Endothelial cell of umbilical vein (primary cell): ENCODE measurements at regions not wholly inside any gene's neighbourhood (a gene's known extent, or its start where the extent isn't known, plus 50 kb on each side); places are given as distances from the start of the nearest gene placed in this dataset.

ENCODE experiments used
- BruUV-seq: library from RNA; stranded (reverse); fragments of 400-500 nt; replicated peaks from 2 replicates; lab custom pipeline; 2021; lab: Mats Ljungman, UMichigan
- CTCF ChIA-PET: fragments of 300-600, 350-600 bp; sonication (Branson Sonifier 250); formaldehyde crosslinking; loops from one replicate; lab custom pipeline; 2021; ENCODE audit warnings: antibody characterized with exemption, inconsistent platforms; lab: Charles Lee
- POLR2A ChIA-PET: fragments of 300-600, 350-600 bp; sonication (Branson Sonifier 250); formaldehyde crosslinking; loops from one replicate; lab custom pipeline; 2021; ENCODE audit warnings: antibody characterized with exemption, inconsistent platforms; lab: Charles Lee
- DNase-seq: peaks from one replicate; pipeline ENCODE4 v3.0.0-alpha.2; 2011; ENCODE audit warnings: low read depth, low spot score
- FAIRE-seq: peaks from 2 replicates; lab custom pipeline; 2011; peaks lifted over from hg19 to GRCh38; lab: Jason Lieb, UNC
- H2AFZ ChIP-seq: 2 replicates; pipeline ENCODE4 v1.6.0; 2012; ENCODE audit warnings: low read depth, low read length, control low read depth, inconsistent platforms
- H3K27ac ChIP-seq: 2 replicates; pipeline ENCODE4 v1.5.1; 2011; ENCODE audit warnings: low read depth, mild to moderate bottlenecking, control low read depth, low read length, moderate library complexity; ENCODE audit not compliant: insufficient read depth
- H3K27me3 ChIP-seq, 2 experiments: 2 replicates each; pipeline versions ENCODE4 v1.6.0 to v1.6.1; 2011; ENCODE audit warnings: low read length in 2 of 2, mixed read lengths in 1 of 2; ENCODE audit not compliant: control insufficient read depth in 2 of 2, insufficient read depth in 2 of 2
- H3K36me3 ChIP-seq, 2 experiments: 2 replicates in 1 of 2; 3 replicates in 1 of 2; pipeline ENCODE4 v1.5.1; 2011; ENCODE audit warnings: low read length in 2 of 2, mild to moderate bottlenecking in 1 of 2, moderate library complexity in 1 of 2; ENCODE audit not compliant: control insufficient read depth in 2 of 2, insufficient read depth in 2 of 2; ENCODE audit errors: extremely low read depth in 1 of 2
- H3K4me1 ChIP-seq: 3 replicates; pipeline ENCODE4 v1.5.1; 2011; ENCODE audit warnings: mild to moderate bottlenecking, low read length; ENCODE audit not compliant: control insufficient read depth, insufficient read depth; ENCODE audit errors: extremely low read depth
- H3K4me2 ChIP-seq: 2 replicates; pipeline ENCODE4 v1.6.1; 2011; ENCODE audit warnings: low read length, control low read depth, mixed read lengths; ENCODE audit not compliant: insufficient read depth
- H3K4me3 ChIP-seq, 3 experiments: fragments of 200-600 bp in 1 of 3; sonication (generic), shearing (Covaris generic) in 1 of 3; replicated peaks in 1 of 3; 2 replicates each; pipeline ENCODE4 v1.5.1; 2011 to 2016; ENCODE audit warnings: control low read depth in 3 of 3, low read length in 3 of 3, mild to moderate bottlenecking in 2 of 3, inconsistent platforms in 1 of 3, low read depth in 1 of 3, moderate library complexity in 1 of 3; ENCODE audit not compliant: insufficient read depth in 1 of 3
- H3K79me2 ChIP-seq: 2 replicates; pipeline ENCODE4 v1.6.0; 2012; ENCODE audit warnings: low read length, inconsistent platforms; ENCODE audit not compliant: control insufficient read depth, insufficient read depth
- H3K9ac ChIP-seq: replicated peaks from 2 replicates; pipeline ENCODE3; 2011; ENCODE audit warnings: low read length, control low read depth; ENCODE audit not compliant: insufficient read depth; ENCODE audit errors: extremely low read depth
- H3K9me1 ChIP-seq: replicated peaks from 3 replicates; pipeline ENCODE4 v1.6.0; 2011; ENCODE audit warnings: mild to moderate bottlenecking, low read length; ENCODE audit not compliant: control insufficient read depth, insufficient read depth; ENCODE audit errors: extremely low read depth
- H3K9me3 ChIP-seq: replicated peaks from 2 replicates; pipeline ENCODE4 v1.5.1; 2012; ENCODE audit warnings: low read length, inconsistent platforms; ENCODE audit not compliant: control insufficient read depth, insufficient read depth
- H4K20me1 ChIP-seq: replicated peaks from 2 replicates; pipeline ENCODE3; 2011; ENCODE audit warnings: mild to moderate bottlenecking, low read length; ENCODE audit not compliant: control insufficient read depth, insufficient read depth; ENCODE audit errors: extremely low read depth
- EZH2 ChIP-seq: IDR thresholded peaks from 2 replicates; pipeline ENCODE4 v1.6.1; 2012; ENCODE audit warnings: borderline replicate concordance, low read depth, mild to moderate bottlenecking, moderate library complexity, low read length, inconsistent platforms; ENCODE audit not compliant: severe bottlenecking
- FOS ChIP-seq: IDR thresholded peaks from 2 replicates; pipeline ENCODE4 v1.6.1; 2011; ENCODE audit warnings: mild to moderate bottlenecking, low read length, moderate library complexity, borderline replicate concordance; ENCODE audit not compliant: insufficient read depth
- GATA2 ChIP-seq: IDR thresholded peaks from 2 replicates; pipeline ENCODE4 v1.7.0; 2011; ENCODE audit warnings: low read depth, mild to moderate bottlenecking, moderate library complexity, mixed read lengths, low read length; ENCODE audit not compliant: insufficient read length, insufficient read depth
- MYC ChIP-seq: IDR thresholded peaks from one replicate; pipeline ENCODE4 v1.6.1; 2011; ENCODE audit warnings: mild to moderate bottlenecking, low read depth, low read length
- POLR2A ChIP-seq: IDR thresholded peaks from 2 replicates; pipeline ENCODE4 v1.6.1; 2012; ENCODE audit warnings: low read depth, mild to moderate bottlenecking, control low read depth, low read length
- dilution Hi-C: fragments of 300-500 bp; cut with MboI; formaldehyde crosslinking; loops from one replicate; pipeline ENCODE4 v1.15.0; 2019; ENCODE audit warnings: low sequenced_read_pairs; ENCODE audit not compliant: extremely low pct_ligation_motif_present
- intact Hi-C: fragments of 100-400 bp; cut with micrococcal nuclease; formaldehyde crosslinking; loops from one replicate; pipeline ENCODE4 v1.10.0; 2022
- TF ChIP-seq, protein P1 (sequence below): IDR thresholded peaks from 2 replicates; pipeline ENCODE4 v1.6.1; 2011; ENCODE audit not compliant: insufficient read depth, insufficient read length
- TF ChIP-seq, protein P2 (sequence below), 2 donors: IDR thresholded peaks; 1 replicate in 1 of 2; 2 replicates in 1 of 2; pipeline ENCODE4 v1.5.1; 2011; ENCODE audit warnings: low read length in 2 of 2, mild to moderate bottlenecking in 2 of 2, moderate library complexity in 2 of 2, control low read depth in 1 of 2, inconsistent platforms in 1 of 2, low read depth in 1 of 2; ENCODE audit not compliant: insufficient read depth in 1 of 2; ENCODE audit errors: extremely low read depth in 1 of 2

DNA sequence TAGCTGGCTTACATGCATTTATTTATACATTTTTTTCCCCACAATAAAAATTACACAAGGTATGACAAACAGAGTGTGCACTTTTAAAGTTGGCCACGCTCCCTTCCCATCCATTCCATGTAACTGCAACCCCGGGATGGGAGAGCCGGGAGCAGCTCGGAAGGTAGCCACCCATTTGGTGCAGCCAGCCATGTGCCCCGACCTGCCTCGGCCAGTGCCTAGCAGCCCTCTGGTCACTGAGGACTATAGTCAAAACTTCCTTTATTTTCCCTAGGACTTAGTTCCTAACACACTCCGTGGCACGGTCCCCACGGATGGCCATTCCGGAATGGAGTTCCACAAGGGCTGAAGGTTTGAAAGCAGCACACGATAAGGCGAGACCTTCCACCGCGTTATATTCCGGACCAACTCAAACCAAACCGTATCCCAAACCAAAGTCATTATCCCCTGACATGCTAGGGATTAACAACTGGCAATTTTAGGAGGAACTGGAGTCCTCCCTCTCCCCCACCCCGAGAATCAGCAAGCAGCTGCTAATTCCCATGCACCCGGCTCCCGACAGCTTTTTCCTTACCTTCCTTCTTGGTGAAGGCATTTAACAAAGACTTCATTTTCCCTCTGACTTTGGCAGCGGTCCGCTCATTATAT is 426.4 kb downstream of the SHANK2 start:
- Histone ChIP-seq H4K20me1 (no peaks in the 10 kb centered on the region), H3K4me3 (no peak overlapping the region), H3K27ac (no peak overlapping the region), H3K9me1 (no peaks in the 10 kb centered on the region), H3K79me2 (no peaks in the 10 kb centered on the region), H3K27me3 (peaks cover 0 to 5% of the 10 kb centered on the region in 2 experiments), H3K9ac (no peak overlapping the region), H2AFZ (no peak overlapping the region), H3K9me3 (no peaks in the 10 kb centered on the region), H3K4me2 (no peak overlapping the region), H3K4me1 (no peaks in the 10 kb centered on the region), H3K36me3 (no peaks in the 10 kb centered on the region)
- dilution Hi-C loops (no loop called here), intact Hi-C loops (no loop called here)
- POLR2A ChIA-PET = no interaction called here
- DNase-seq (no peak), FAIRE-seq (no peak)
- TF ChIP-seq POLR2A (no peak), MYC (no peak), EZH2 (no peak), GATA2 (no peak), FOS (no peak)
- TF ChIP-seq, protein P1, sequence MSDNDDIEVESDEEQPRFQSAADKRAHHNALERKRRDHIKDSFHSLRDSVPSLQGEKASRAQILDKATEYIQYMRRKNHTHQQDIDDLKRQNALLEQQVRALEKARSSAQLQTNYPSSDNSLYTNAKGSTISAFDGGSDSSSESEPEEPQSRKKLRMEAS = no peak
- TF ChIP-seq, protein P2, sequence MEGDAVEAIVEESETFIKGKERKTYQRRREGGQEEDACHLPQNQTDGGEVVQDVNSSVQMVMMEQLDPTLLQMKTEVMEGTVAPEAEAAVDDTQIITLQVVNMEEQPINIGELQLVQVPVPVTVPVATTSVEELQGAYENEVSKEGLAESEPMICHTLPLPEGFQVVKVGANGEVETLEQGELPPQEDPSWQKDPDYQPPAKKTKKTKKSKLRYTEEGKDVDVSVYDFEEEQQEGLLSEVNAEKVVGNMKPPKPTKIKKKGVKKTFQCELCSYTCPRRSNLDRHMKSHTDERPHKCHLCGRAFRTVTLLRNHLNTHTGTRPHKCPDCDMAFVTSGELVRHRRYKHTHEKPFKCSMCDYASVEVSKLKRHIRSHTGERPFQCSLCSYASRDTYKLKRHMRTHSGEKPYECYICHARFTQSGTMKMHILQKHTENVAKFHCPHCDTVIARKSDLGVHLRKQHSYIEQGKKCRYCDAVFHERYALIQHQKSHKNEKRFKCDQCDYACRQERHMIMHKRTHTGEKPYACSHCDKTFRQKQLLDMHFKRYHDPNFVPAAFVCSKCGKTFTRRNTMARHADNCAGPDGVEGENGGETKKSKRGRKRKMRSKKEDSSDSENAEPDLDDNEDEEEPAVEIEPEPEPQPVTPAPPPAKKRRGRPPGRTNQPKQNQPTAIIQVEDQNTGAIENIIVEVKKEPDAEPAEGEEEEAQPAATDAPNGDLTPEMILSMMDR (IDR thresholded peaks at IDR 0.05; ENCODE audit: extremely low read depth in 1 of 2, insufficient read depth in 1 of 2, low read depth in 1 of 2, low read length in 2 of 2) = no peak
- CTCF ChIA-PET = no interaction called here
- BruUV-seq = no TSS peak
